NCI-H2081 treated with DMSO at 0.1 percent for 48 hours (cell line): ENCODE measurements at regions not wholly inside any gene's neighbourhood (a gene's known extent, or its start where the extent isn't known, plus 50 kb on each side); places are given as distances from the start of the nearest gene placed in this dataset.
A peak's percentile ranks its signal among the peaks of the same experiment; 100 is the strongest.
"Not testable (repeated sequence)": the region's sequence is repeated elsewhere in the genome, so short reads cannot be mapped to it uniquely, and the experiment has no call there.

ENCODE experiments used
- DNase-seq: peaks from one replicate; lab custom pipeline; 2025; lab: John Stamatoyannopoulos, UW

DNA sequence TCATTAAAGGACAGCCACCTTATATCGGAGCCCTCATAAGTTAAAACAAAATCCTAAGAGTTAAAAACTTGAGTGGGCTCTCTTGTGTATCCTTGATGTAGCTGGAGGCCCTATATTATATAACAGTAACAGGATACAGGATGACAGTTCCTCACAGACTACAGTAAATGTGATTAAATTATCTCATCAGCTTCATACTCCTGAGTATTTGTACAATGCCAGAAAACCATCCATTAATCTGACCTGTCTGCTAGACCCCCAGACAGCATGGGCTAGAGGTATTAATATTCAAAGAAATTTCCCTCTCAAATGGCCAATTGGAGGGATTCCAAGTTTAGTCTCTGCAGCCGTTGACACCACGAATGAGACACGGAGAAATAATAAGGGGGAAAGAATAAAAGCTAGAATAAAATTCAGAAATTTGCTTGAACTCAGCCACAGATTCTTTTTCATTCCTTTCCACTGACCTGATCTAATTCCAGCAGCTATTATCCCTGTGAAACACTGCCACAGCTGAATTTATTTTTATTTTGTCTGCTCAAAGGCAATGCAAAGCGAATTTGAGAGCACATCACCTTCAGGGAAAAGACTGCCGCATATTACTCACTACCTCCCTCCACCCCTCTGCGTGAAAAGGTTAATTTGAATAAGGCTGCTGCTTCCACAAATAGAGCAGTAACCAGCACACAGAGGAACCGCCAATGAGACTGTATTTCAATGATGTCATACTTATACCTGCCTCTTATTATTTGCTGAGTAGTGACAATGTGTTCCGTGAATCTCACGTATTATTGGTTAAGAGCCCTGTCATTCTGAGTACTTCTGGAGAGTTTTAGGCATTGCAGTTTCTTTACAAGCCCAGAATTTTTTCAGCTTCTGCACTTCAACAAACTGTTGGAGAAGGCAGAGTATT lies 155.9 kb upstream of the KLF12 start:
- peak; percentile 60 for DNase-seq

- no peak for DNase-seq
These were observed 154.9 kb upstream of the KLF12 start for GRCh38 chr13:74289107-74289506.

DNA sequence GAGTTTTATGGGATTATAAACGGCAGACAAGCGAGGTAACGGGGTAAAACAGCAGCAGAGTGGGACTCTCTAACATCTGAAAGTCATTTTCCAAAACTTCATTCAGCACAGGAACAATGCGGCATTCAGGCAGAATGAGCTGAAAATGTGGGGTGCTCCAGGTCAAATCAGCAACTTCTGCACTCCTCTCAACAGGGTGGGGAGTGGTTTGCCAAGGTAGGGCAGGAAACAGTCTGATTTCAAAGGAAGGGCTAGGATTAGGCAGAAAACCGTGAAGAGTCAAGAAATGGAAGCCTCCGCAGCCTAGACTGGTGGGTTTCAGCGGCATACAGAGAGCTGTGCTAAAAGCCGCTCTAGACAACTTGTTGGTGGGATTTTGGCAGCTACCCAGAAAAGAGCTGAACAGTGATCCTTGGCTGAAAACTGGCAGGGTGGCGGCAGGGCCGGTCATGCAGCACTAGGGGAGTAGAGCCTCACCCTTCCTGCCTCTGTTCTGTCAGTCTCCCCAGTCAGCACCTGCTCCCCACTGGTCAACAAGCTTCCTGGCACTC lies 154.2 kb upstream of the KLF12 start:
- DNase-seq, result no peak

DNA sequence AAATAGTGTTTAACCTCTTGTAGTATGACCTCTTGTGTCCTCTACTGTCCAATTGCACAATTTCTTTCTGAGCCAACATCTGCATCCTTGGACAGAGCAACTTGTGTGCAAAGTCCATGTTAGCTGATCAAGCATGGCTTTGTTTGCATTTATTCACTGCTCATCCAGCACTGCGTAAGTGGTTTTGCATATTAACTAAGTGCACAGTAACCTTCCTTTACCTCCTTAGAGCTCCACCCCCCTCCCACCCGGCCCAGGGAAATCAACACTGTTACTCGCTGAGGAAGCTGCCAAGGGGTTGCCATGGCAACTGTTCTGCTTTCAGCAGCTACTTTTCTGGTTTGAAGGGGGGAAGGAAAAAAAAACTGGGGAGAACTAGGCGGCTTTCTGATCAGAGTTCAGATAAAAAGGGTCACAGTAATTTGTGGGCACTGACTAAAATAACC lies 153.5 kb upstream of the KLF12 start:
- no peak for DNase-seq

- no peak for DNase-seq
These were observed 146.7 kb upstream of the KLF12 start for GRCh38 chr13:74280795-74281490.

GRCh38 chr13:74280093-74280794 lies 146.0 kb upstream of the KLF12 start:
- DNase-seq, result no peak

DNA sequence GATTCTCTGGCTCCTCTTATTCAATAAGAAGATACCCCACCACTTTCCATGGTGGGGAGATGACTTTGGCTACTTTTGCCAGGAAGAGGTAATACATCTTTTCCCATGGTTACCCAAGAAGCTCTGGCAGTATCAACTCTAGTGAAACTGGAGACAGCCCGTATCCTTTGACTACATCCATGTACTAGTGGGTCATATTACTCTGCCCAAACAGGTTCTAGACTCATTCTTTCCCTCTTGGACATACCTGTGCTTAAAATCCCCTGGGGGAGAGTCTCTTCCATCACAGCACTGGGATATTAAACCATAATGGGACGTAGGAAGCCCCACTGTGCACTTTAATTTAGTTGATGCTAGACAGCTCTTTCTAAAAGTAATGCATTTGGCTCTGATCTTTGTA lies 144.7 kb upstream of the KLF12 start:
- DNase-seq, result no peak

GRCh38 chr13:74274916-74275315 lies 140.7 kb upstream of the KLF12 start:
- DNase-seq, result no peak

DNA sequence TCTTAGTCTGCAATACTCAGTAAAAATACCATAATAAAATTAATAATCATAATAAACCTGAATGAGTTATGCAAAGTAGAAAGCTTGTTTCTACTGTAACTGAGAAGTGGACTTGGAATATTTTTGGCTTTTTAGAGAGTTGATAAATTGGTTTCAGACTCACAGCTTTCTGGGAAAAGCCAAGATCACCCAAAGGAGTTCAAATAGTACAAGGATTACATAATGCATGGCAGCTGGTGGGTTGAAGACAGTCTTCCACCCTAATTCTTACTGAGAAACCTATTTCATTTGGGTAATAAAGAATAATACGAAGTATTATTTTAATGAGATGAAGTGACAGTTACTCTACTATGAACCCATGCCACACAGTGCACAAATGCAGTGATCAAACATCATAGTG lies 139.4 kb upstream of the KLF12 start:
- DNase-seq, result no peak

- no peak for DNase-seq
These were observed 138.6 kb upstream of the KLF12 start for GRCh38 chr13:74272826-74273225.

DNA sequence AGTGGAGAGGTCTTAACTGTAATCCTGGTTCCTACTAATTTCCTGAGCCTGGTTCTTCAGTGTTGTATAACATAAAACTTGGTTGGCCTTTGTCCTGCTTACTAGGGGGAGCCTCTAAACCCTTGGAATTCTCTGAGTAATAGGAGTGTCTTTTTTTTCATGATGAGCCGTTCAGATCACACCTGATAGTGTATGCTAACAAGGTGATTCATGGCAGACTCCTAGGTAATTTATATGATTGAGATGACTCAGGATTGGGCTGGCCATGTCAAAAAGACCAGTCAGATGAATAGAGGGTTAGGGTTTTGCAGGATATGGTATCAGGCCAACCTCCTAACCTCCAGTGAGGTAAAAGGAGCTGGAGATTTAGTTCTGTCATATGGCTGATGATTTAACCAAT lies 135.8 kb upstream of the KLF12 start:
- DNase-seq, result no peak

DNA sequence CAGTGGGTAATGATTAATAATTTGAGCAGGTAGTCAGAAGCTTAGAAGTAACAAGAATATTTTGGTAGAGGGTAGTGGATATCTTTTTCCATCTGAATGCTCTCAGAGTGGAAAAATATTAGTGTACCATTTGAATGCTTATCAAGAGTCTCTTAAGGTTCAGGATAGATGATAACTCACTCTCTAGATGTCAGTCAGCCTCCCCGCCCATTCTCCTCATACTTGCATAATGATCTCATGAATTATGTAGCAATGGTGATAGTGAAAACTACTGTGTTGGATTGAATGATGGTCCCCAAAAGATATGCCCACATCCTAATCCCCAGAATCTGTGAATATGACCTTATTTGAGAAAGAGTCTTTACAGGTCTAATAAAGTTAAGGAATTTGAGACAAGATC lies 132.7 kb upstream of the KLF12 start:
- DNase-seq, result no peak

GRCh38 chr13:74266309-74266708 lies 132.1 kb upstream of the KLF12 start:
- DNase-seq, result no peak

DNA sequence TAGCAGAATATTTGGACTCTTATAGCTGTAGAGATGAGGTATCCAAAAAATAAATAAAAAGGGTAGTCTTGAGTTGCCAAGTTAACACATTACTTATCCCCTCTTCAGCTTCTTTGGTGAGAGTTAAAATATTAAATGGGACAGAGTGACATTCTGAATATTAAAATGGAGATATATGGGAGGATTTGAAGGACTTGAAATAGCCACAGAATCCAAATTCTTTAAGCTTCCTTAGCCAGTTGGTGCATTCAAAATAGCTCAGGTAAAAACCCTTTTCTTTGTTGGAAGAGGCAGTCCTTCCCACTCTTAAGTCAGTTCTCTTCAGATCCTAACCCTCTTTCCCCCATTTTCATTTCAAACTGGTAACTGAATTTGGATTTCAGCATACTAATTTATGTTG lies 130.1 kb upstream of the KLF12 start:
- no peak for DNase-seq

DNA sequence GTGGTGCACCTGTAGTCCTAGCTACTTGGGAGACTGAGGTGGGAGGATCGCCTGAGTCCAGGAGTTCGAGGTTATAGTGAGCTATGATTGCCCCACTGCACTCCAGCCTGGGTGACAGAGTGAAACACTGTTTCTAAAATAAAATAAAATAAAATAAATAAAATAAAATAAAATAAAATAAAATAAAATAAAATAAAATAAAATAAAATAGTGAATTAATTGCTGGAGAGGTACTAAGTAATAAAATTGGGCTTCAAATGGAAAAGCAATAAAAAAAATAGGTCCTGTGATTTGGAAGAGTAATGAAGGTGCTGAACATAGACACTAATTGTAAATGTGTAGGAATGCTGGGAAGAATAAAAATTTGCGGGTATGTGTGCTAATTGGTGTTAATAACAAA lies 126.2 kb upstream of the KLF12 start:
- not testable (repeated sequence) for DNase-seq

GRCh38 chr13:74259641-74260040 lies 125.4 kb upstream of the KLF12 start:
- no peak for DNase-seq

- no peak for DNase-seq
These were observed 124.8 kb upstream of the KLF12 start for GRCh38 chr13:74258961-74259360.

DNA sequence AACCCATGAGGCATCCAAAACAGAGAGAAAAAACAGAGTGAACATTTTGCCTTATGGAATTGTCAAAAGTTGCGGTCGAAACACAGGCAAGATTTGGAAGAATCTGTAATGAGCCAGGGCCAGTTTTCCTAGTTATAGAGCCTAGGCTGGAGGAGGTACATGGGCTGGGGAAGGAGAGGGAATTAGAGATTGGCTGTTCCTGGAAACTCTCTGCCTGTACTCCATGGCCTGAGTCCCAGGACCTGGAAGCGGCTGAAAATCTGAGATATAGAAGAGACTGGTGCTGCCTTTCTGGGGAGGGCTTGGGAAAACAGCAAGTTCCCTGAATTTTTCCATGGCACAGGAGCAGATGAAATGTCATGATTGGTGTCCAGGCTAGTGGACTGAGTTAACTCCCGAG lies 122.8 kb upstream of the KLF12 start:
- DNase-seq, result no peak

DNA sequence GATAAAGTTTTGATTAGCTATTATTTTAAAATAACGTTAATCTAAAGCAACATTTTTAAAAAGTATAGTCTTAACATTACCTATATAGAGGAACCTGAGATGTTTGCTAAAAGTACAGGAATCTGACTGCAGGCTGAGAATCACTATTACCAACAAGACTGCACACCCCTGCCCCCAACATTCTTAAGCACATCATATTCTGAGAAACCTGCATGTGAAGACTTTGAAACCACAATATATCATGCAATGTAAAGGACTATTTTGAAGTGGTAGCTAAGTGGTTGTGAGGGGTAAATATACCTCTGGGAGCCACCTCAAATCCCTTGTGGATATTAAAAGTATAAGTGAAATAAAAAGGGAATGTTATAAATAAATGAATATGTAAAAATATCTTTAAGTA lies 119.0 kb upstream of the KLF12 start:
- DNase-seq, result no peak

GRCh38 chr13:74251778-74252519 lies 117.7 kb upstream of the KLF12 start:
- no peak for DNase-seq

DNA sequence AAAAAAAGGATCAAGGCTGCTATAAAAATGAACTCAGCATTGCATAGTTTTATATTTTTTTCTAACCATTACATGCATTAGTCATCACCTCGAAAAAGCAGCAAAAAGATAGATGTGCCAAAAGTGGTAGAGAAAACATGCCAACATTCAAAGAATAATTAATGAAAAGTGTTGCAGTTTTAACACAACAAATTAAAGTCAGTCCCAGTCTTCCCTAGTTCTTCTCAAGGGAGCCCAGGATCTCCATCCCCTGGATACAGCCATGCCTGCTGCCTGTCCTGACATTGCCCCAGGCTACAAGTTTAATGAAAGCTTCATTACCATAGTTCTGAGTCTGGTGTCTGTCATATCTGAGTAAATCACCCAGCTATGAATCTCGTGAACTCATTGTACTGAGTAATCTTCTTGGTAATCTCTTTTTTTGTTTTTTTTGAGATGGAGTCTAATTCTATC lies 116.6 kb upstream of the KLF12 start:
- no peak for DNase-seq

- no peak for DNase-seq
These were observed 114.3 kb upstream of the KLF12 start for GRCh38 chr13:74248477-74248876.
